IPS-NIHi7 (cell line): ENCODE measurements at regions not wholly inside any gene's neighbourhood (a gene's known extent, or its start where the extent isn't known, plus 50 kb on each side); places are given as distances from the start of the nearest gene placed in this dataset.

Source experiments
- DNase-seq: peaks from one replicate; pipeline ENCODE4 v3.0.0; 2012; ENCODE audit warnings: mixed read lengths; ENCODE audit errors: extremely low spot score

DNA sequence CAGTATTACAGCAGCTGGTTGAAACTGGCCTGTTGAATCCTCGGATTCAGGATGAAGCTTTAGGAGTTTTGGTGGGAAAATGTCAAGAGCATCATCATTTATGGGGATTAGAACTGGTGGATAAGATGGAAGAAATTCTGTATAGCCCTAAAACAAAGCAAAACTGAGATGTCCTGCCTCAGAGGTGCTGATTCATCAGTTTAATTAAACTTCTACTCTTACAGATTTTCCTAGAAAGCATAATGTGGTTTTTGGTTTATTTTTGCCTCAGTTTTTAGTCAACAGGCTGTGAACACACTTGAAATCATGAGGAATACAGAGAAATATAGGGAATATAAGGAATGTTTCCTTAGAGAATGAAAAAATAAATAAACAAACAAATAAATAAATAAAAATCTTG lies 228.7 kb upstream of the POU3F2 start:
- no peak for DNase-seq

DNA sequence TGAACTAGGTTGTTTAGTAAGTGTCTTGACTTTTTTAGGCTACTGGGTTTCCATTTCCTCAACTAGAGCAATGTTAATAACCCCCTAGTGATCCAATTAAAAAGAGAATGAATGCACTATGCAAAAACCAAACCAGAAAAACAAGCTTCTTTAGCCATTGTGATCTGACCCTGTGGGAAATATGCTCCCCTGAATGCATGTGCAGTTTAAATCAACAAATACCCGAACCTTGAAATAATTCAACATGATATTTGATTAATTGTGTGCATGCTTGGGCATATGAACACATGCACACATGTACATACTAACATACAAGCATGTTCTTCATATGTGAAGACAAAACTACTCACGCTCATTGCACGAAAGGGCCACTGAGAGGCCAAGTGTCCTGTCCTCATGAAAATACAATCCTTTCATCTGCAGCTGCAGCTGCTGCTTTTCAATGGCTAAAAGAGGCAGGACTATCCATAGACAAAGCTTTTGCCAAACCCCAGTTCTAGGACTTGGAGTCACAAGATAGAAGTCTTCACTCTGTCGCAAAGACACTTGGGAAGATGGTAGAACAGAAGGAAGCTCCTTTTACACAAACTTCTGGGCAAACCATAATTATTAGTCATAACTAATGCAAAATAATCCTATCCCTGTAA lies 207.1 kb upstream of the POU3F2 start:
- DNase-seq: no peak

DNA sequence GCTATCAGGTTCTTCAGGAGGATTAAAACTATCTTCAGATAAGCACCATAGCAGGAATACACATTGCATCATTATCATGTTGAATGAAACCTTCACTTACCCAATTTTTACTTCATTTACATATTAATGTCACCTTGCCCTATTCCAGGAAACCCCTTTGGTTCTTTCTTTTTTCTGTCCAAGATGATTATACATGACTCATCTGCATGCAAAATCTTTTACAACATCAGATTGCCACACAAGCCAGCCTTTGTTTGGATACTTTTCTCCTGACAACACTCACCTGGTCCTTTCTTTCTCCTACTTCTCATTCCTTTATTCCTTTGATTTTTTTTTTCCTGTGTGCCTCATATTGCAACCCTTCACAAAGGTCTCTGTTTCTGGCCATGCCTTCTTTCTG lies 200.5 kb upstream of the POU3F2 start:
- DNase-seq: no peak

DNA sequence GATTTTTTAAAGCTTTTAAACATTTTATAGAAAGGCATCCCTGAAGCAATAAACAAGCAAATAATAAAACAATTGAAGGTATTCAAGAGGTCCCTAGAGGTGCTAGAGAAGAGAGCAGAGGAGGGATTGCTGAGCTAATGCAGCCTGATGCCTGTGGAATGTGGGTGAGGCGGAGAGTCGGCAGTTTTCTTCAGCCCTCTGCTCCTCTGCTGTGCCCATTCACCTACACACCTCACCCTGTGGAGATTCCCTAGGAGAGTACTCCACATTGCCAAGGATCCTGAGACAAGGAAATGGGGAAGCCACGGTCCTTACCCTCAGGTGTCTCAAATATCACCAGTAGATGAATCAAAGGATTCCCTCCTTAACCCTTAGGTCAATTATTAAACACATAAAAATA lies 199.8 kb upstream of the POU3F2 start:
- DNase-seq: peak; percentile 41

DNA sequence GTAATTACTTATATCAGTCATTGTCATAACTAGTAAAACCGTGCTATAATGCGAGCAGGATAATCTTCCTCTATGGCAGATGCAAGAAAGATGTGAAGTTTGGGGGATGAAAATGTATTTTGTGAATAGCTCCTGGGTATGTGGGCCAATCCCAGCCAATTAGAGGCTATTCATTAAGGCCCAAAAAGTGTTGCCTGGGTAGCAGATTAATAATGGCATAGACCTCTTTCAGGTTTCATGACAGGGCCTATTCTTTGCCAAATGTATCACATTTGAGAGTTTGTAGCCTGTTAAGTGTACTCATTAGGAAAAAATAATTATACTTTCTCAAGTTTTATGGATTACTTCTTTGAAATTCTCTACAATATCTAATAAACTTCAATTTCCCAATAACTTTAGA lies 199.2 kb upstream of the POU3F2 start:
- DNase-seq: no peak

DNA sequence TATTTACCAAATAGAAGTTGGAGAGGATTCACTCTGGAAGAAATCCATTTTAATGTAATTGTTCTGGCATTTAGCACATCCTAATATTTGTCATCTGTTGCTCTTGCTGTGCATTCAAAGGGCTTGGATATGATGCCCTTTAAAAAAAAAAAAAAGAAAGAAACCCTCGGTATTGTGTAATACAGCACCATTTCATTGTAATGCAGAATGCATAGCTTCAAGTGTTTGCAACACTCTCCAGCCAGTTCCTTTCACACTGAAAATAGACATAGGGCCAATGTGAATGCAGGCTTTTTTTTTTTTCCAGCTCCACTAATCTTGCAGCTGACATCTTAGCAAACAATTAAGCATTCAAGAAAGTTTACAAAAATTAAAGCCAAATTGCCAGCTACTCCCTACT lies 197.4 kb upstream of the POU3F2 start:
- DNase-seq: no peak

DNA sequence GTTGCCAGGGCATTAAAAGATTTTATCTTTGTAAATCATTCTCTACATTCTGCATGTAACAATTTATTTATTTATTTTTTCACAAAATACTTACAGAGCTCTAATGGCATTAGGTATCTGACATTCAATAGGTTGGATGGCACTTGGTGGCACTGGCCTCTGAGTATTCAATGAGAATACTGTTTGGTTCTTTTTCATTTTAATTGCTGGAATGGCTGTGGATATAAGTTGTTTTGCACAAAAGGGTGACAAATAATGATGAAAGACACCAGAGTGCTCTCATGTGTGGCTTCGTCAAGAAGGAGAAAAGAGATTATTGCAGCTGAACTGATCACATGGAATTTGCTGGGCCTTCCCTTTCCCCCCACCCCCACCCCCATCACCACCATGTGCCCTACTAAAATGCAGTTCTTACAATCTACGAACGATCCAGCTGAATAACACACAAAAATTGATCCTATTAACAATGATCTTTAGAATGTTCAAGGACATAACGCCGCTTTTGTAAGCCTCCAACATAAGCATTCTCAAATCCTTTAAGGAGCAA lies 195.2 kb upstream of the POU3F2 start:
- DNase-seq: no peak

DNA sequence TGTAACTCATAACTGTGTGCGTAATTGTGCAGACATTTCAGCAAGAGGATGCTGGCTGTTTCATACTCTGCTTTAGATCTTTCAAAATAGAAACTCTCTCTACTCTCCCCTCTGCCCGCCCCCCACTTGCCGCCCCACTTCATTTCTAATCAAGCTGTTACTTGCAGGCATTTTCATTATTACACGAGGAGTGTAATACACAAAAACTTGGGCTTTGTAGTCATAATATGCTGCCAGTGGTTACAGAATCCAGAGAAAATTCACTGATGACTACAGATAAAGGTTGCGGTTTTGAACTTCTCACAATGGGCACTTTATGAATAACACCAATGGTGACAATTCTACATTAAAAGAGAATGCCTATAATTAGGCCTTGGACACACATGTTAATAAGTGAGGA lies 194.0 kb upstream of the POU3F2 start:
- DNase-seq: no peak

DNA sequence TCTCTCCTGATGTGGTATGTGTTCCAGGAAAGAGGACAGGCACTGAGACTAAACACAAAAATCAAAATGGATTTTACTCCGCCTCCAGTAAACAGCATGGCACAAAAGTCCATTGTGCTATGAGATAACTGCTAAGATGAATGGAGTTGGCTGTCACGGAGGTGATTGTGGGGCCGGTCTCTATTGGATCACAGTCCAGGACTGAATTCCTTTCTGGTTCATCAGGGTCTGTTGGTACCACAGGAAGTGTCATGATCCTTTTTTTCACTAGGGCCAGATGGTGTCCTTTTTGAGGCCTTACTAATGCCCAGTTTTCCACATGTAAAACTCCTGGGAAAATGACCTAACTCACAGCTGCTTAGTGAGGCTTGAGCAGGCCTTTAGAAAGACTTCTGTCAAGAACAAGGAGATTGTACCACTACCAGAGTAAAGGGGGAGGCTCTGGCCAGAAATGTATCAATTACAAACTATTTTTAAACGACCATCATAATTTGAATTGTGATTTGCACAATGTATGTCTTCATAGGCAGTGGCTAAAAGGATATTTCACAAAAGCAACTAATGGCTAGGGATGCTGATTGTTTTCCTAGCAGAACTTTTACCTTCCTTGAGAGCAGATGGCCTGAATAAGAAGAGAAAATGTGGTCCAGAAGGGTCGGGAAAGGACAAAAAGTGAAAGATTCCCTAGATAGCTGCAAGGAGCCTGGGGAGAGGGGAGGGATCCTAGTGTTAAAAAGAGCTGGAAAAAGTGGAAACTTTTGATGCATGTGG lies 192.2 kb upstream of the POU3F2 start:
- DNase-seq: no peak

DNA sequence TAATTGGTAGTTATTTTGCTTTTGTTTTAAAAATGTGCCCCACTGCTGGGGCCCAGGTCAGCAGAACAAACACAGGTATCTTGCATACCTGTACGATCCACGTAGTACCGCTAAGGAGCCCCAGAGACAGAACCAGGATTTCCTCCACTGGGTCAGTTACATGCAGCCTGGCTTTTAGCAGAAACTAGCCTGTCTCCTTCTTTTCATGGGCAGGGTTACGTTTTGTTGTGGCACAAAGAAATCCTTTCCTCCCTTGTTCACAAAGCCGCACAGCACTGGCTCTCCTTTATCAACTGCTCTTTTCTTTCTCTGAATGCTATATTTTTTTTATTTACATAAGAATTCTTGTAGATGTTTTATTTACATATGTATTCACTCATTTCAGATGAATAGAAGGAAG lies 190.3 kb upstream of the POU3F2 start:
- no peak for DNase-seq

DNA sequence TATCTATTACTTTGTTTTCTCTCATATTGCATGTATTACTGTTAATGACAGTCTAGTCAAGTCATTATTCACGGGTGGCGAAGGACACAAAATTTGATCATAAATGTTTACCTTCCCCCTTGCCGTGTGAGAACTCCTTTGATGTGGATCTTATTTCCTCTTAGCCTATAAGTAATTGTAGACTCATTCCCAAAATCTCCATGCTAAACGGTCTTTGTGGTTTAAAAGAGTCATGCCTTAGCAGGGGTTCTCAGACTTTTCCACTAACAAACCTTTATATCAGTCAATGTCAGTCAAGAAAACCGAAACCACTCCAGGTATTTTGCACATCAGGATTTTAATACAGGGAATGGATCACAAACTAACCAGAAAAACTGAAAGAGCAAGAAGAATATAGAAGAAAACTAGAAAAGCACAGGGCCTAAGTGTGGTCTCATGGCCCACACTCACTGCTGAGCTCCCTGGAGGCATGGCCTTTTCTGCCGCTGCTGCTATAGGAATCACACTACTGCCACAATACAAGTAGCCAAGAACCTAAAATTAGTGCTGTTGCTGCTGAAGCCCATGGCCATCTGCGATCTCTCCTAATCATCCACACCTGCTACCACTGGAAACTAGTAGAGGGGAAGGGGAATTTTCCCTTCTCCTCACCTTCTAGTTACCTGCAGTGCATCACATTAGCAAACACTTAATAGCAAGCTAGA lies 186.0 kb upstream of the POU3F2 start:
- DNase-seq: no peak

DNA sequence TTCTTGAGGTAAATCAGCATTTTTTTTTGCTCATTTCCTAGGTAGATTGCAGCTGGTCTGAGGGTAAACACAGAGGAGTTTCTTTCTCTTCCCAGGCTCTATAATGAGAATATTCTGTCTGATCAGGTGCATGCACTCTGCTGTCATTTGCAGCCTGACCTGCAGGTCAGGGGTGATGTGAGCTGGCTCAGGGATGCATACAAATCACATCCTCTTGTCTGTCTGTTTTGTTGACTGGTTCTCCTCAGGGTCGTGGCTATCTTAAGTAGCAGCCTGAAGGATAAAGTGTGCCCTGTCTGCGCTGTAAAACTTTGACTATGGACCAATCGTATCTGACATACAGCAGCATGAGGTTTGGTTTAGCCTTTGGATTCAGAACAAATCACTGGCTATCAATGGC lies 183.4 kb upstream of the POU3F2 start:
- no peak for DNase-seq

DNA sequence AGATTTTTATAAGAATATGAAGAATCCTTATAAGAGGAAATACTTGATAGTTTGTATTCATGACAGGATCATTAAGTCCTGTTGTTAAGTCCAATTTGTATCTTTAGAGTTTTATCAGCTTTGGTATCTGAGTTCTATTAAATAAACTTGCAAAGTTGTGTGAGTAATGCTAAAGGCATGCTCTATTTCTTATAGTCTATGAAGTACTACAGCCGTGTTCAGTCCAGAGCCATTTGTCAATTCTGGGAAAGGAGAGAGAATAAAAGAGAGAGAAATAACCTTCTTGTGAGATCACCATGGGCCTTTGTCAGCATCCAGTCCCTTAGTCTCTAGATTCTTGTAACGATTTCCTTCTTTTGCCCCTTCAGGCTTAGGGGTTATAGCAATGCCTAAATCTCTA lies 181.2 kb upstream of the POU3F2 start:
- DNase-seq: no peak

DNA sequence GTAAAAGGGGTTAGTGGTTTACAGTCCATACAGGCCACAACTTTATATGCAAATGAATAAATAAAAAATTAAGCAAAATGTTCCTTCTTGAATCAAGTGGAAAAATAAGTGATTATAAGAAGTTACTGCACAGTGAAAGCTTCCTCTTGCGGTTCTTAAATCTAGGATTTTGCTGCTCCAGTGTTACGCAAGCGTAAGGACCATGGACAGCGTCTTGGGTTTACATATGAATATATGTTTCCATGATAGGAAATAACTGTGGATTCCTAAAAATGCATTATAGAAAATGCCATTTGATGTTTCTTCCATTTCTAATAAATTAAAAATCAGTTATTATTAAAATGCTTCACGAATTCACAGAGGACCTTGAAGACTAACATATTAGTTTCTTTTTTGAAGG lies 176.6 kb upstream of the POU3F2 start:
- no peak for DNase-seq

DNA sequence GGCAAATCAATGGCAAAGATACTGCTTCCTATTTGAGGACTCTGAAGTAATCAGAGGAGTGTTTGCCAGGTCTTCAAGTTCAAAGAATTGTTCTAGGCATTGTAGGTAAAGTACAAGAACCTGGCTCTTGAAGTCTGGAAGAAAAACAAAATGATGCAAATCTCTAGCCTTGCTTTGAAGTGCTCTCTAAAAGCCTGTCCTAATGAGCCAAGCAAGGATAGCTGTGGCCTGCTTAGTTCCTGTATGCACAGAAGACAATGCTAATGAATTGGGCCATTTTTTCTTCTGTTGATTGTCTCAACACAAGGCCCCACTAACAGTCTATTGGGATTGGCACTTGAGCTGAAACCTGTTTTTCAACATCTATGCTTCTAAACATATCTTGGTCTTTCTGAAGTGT lies 165.0 kb upstream of the POU3F2 start:
- no peak for DNase-seq

DNA sequence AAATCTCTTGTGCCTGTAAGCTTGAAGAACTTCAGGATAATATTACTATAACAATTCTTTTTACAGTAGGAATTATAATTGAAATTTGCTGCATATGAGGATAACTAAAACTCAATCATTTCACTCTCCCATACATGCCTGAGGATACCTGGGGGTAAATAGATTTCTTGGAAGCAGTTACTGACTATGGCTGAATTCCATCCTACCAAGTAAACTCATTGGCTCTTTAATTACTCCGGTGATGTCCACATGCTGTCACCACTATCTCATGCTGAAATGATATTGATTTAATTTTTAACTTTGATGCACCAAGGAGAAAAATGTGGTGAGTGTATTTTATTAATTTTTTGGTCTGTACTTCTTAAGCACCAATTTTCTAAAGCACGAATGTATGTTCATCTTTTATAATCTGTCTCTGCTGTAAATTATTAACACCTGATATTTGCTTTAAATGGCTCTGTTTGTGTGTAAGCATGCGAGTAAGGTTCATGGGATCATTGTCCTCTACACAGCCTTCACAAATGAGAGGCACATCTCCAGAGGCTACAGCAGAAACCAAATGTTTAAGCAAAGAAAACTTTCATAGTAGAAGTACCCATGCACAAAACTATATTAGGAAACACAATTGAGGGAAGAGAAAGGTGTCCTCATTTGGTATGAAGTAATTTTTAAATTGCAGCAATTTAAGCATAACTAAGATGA lies 164.2 kb upstream of the POU3F2 start:
- DNase-seq: no peak

DNA sequence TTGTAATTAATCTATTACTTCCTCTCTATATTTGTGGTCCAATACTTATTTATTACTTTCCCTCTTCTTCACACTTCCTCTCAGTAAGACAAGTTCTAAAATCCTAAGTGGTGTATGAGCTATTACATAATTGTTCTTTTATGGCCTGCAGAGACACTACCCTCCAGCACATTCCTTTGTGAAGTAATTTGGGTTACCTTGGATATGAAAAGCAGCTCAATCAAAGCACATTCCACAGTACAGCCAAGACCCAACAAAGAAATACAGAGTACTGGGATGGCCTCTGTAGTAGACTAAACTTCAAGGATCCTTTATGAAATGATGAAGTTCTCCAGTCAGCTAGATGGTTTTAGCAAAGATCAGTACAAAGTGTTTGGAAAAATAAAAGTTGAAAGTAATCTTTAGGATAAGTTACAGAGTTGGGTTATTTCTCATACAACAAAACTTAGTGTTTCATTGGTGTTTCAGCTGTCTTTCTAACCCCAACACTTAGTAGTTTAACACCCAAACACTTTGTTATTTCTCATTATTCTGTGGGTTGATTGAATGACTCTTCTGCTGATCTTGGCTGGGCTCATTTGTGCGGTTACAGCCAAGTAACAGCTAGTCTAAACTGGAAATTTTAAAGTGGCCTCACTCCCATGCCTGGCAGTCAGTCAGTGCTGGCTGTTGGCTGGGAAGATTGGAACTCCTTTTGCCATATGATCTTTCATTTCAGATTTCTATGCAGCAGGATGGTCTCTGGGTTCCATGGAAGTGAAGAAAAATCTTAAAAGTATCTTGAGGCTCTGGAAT lies 161.5 kb upstream of the POU3F2 start:
- no peak for DNase-seq

DNA sequence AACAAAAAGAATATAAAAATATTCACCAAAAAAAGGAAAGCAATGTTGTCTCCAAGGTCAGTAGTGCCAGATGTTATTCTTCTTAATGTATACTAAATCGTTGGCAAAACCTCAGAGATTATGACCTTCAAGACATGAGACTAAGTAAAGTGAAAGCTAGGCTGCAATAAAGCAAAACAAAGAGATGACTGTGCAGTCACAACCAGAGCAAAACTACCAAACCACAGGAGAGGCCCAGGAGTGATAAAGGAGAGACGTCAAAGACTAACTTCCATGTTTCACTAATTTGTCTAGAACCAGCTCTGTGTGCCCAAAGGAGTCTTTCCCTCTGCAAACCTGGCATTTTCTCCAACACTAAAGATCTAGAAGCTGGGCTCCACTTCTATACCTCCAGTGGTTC lies 155.9 kb upstream of the POU3F2 start:
- DNase-seq: no peak

DNA sequence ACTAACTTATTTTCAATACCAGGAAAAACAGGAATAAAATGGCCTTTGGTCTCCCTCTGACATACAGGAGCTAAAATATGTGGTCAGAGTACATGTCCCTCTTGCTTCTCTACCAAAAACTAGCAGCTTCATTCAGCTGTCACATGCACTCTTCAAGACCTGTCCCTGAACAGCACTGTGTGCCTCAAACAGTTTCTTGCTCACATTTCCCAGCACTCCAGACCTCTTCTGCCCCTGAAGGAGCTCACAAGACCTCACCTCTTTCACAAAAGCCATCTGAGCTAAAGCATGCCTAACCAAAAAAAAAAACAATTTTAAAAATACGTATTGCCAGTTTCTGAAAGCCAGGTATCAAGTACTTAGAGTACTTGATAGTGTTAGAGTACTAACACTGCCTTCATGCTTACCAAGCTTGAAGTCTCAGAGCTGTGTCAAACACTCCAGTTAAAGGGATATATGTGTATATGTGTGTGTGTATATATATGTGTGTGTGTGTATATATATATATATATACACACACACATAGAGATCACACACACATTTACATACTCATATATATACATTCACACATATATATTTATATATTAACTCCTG lies 148.3 kb upstream of the POU3F2 start:
- no peak for DNase-seq

DNA sequence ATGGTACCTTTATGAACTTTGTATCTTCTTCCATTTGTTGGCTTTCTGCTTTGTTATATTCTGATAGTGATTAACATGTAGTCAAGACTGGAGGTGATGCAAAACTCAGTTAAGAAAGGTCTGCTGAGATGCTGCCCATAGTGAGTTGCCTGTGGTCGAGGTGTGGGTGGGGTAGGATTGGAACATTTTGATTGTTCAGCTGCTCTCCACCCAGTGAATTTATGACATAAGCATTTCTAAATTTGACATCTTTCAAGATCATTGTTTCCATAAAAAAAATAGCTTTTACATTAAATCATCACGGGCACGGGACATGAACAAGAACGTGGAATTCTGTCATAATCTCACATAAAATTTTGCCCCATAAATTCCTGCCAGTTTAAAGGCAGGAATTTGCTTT lies 146.6 kb upstream of the POU3F2 start:
- DNase-seq: no peak
